Ishikawa (cell line): ENCODE measurements at regions not wholly inside any gene's neighbourhood (a gene's known extent, or its start where the extent isn't known, plus 50 kb on each side); places are given as distances from the start of the nearest gene placed in this dataset.

Experiments used
- CEBPB ChIP-seq: IDR thresholded peaks from 2 replicates; pipeline ENCODE4 v1.6.1; 2012
- CREB1 ChIP-seq: IDR thresholded peaks from 2 replicates; pipeline ENCODE4 v1.6.1; 2012; ENCODE audit warnings: low read depth
- EGR1 ChIP-seq: IDR thresholded peaks from 2 replicates; pipeline ENCODE4 v1.6.1; 2012
- EP300 ChIP-seq: IDR thresholded peaks from 2 replicates; pipeline ENCODE4 v1.6.1; 2012; ENCODE audit warnings: borderline replicate concordance
- FOXM1 ChIP-seq: IDR thresholded peaks from 2 replicates; pipeline ENCODE4 v1.6.1; 2012; ENCODE audit warnings: low read depth, borderline replicate concordance
- NFIC ChIP-seq: IDR thresholded peaks from 2 replicates; pipeline ENCODE4 v1.6.1; 2012
- RAD21 ChIP-seq: IDR thresholded peaks from 2 replicates; pipeline ENCODE4 v1.6.1; 2012; ENCODE audit warnings: low read depth
- TAF1 ChIP-seq: IDR thresholded peaks from 2 replicates; pipeline ENCODE4 v1.6.1; 2012; ENCODE audit warnings: low read depth, mild to moderate bottlenecking
- TCF12 ChIP-seq: IDR thresholded peaks from 2 replicates; pipeline ENCODE4 v1.6.1; 2012; ENCODE audit warnings: low read depth
- TEAD4 ChIP-seq: IDR thresholded peaks from 2 replicates; pipeline ENCODE4 v1.6.1; 2012
- YY1 ChIP-seq: IDR thresholded peaks from 2 replicates; pipeline ENCODE4 v1.6.1; 2012; ENCODE audit warnings: low read depth
- ZBTB7A ChIP-seq: IDR thresholded peaks from 2 replicates; pipeline ENCODE4 v1.6.1; 2012; ENCODE audit warnings: low read depth
- TF ChIP-seq, protein P1 (sequence below): IDR thresholded peaks from 2 replicates; pipeline ENCODE4 v1.6.1; 2012
- TF ChIP-seq, protein P2 (sequence below): IDR thresholded peaks from 2 replicates; pipeline ENCODE4 v1.6.1; 2012
- TF ChIP-seq, protein P3 (sequence below): IDR thresholded peaks from 2 replicates; pipeline ENCODE4 v1.6.1; 2012; ENCODE audit warnings: low read depth, mild to moderate bottlenecking

DNA sequence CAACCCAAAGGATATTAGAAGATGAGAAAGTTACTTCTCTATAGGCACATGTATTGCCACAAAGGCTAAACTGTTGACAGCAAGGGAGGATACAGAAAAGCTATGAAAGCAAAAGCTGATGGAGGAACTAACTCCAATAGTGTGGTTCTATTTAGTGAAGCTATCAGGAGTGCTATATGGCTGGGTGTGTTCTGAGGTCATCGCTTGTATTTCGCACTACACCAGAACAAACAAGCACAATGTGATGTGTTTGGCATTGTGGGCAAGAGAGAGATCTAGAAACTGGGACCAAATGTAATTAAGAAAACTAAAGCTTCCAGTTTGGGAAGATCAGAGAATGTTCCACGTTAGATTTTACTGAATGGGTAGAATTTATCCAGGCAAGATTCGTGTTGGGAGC, 220.4 kb upstream of the UMPS start:
- TF ChIP-seq CREB1 = no peak
- TF ChIP-seq YY1 = no peak
- TF ChIP-seq EGR1 = no peak
- no peak for TF ChIP-seq RAD21
- TF ChIP-seq NFIC = no peak
- no peak for TF ChIP-seq ZBTB7A
- no peak for TF ChIP-seq FOXM1
- TF ChIP-seq, protein P1, sequence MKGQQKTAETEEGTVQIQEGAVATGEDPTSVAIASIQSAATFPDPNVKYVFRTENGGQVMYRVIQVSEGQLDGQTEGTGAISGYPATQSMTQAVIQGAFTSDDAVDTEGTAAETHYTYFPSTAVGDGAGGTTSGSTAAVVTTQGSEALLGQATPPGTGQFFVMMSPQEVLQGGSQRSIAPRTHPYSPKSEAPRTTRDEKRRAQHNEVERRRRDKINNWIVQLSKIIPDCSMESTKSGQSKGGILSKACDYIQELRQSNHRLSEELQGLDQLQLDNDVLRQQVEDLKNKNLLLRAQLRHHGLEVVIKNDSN = no peak
- TF ChIP-seq, protein P2, sequence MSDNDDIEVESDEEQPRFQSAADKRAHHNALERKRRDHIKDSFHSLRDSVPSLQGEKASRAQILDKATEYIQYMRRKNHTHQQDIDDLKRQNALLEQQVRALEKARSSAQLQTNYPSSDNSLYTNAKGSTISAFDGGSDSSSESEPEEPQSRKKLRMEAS = no peak
- TF ChIP-seq EP300 = no peak
- TF ChIP-seq TEAD4 = no peak
- TF ChIP-seq TAF1 = no peak
- TF ChIP-seq TCF12 = no peak
- TF ChIP-seq, protein P3, sequence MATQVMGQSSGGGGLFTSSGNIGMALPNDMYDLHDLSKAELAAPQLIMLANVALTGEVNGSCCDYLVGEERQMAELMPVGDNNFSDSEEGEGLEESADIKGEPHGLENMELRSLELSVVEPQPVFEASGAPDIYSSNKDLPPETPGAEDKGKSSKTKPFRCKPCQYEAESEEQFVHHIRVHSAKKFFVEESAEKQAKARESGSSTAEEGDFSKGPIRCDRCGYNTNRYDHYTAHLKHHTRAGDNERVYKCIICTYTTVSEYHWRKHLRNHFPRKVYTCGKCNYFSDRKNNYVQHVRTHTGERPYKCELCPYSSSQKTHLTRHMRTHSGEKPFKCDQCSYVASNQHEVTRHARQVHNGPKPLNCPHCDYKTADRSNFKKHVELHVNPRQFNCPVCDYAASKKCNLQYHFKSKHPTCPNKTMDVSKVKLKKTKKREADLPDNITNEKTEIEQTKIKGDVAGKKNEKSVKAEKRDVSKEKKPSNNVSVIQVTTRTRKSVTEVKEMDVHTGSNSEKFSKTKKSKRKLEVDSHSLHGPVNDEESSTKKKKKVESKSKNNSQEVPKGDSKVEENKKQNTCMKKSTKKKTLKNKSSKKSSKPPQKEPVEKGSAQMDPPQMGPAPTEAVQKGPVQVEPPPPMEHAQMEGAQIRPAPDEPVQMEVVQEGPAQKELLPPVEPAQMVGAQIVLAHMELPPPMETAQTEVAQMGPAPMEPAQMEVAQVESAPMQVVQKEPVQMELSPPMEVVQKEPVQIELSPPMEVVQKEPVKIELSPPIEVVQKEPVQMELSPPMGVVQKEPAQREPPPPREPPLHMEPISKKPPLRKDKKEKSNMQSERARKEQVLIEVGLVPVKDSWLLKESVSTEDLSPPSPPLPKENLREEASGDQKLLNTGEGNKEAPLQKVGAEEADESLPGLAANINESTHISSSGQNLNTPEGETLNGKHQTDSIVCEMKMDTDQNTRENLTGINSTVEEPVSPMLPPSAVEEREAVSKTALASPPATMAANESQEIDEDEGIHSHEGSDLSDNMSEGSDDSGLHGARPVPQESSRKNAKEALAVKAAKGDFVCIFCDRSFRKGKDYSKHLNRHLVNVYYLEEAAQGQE = no peak
- no peak for TF ChIP-seq CEBPB

DNA sequence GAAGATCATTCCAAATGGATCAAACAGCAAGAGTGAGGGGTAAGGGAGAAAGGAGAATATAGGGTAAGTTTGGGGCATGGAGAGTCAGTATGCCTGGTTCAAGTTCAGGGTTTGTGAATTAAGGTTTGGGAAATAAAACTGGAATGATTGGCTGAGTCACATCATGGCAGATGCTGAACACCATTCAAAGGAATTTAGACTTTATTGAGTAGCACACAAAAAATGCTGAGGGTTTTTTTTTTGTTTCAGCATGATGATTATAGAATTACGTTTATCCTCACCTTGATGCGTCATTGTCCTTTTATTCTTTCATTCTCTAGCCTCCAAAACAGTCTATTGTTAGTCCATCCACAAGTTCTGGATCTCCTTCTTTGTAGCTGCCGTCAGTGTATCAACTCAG, 220.0 kb upstream of the UMPS start:
- TF ChIP-seq, protein P2 = no peak
- TF ChIP-seq TCF12 (no peak), CEBPB (no peak), NFIC (no peak), ZBTB7A (no peak), YY1 (no peak), FOXM1 (no peak), EP300 (no peak)

DNA sequence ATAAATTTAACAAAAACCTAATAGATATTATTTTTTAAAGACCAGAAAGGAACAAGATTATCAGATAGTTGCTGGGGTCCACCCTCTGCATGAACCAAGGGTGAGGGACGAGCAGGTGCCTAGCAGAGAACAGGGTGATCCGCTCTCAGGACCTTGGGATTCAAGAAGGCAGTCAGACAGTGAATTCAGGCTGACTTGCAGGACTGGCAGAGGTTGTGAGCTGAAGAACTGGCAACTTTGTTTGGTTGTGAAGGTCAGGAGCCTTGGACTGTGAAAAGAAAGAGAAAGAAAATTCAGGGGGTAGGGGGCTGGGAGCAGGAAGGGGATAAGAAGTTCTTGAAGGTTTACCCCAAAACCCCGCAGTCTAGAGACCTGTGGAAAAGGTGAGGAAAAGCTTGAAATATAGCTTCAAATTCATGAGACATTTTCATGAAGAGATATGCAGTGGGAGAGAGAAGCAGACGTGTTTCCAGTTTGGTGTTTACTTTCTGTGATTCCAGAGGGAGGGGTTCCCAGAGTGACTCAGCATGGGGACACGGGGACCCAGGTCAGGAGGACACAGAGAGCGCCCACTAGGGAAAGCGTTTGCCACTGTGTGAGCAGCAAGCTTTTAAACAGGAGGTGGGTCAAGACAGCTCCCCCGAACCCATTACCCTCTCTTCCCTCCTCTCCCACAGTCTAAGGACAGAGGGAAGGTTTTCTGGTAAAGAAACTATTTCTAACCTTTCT, 217.2 kb upstream of the UMPS start:
- TF ChIP-seq, protein P3 = no peak

DNA sequence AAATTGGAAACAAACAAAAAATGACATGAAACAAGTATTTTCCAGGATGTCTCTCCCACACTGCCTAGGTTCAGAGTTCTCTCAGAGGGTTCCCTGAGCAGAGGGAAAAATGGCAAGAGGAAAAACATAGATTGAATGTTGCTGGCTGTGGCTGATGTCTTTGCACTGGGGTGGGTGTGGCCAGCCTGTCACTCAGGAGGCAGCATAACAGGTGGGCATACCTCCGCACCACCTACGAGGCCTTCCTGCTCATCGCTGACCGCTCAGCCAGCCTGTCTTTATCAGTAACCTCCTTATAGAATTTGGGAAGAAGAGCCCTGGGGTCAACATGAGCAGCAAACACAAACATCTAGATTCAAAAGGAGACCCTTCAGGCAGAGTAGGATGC, 216.6 kb upstream of the UMPS start:
- no peak for TF ChIP-seq EGR1
- TF ChIP-seq TAF1 = no peak

DNA sequence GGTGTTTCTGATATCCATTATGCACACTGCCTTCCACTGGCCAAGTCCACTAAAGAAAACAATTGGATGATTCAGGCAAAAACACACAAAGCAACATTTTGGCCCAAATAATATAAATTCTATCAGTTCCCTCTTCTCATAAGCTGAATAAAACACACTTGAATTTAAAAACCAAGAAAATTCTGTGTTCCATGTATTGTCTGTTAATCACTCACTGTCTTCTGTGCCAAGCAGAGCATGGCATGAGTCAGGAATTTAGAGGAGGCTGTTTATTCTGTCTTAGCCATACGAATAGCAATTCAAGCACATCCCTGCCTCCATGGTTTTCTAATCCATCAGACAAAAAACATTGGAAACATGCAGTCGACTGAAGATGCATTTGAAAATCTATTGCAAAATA, 215.6 kb upstream of the UMPS start:
- TF ChIP-seq RAD21 (no peak), CEBPB (no peak), TCF12 (no peak), EGR1 (no peak), EP300 (no peak), ZBTB7A (no peak), TAF1 (no peak), NFIC (no peak), TEAD4 (no peak), CREB1 (no peak), YY1 (no peak), FOXM1 (no peak)
- TF ChIP-seq, protein P2 = no peak
- TF ChIP-seq, protein P1 = no peak
- TF ChIP-seq, protein P3 = no peak
